ENCODE measurements at regions not wholly inside any gene's neighbourhood (a gene's known extent, or its start where the extent isn't known, plus 50 kb on each side); places are given as distances from the start of the nearest gene placed in this dataset.
"Not testable (repeated sequence)": the region's sequence is repeated elsewhere in the genome, so short reads cannot be mapped to it uniquely, and the experiment has no call there.

DNA sequence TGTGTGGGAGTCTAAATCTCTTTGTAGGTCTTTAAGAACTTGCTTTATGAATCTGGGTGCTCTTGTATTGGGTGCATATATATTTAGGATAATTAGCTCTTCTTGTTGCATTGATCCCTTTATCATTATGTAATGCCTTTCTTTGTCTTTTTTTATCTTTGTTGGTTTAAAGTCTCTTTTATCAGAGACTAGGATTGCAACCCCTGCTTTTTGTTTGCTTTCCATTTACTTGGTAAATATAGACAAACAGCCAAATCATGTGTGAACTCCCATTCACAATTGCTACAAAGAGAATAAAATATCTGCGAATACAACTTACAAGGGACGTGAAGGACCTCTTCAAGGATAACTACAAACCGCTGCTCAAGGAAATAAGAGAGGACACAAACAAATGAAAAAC lies 198.2 kb upstream of the APCDD1 start:
- TF ChIP-seq, protein P1, sequence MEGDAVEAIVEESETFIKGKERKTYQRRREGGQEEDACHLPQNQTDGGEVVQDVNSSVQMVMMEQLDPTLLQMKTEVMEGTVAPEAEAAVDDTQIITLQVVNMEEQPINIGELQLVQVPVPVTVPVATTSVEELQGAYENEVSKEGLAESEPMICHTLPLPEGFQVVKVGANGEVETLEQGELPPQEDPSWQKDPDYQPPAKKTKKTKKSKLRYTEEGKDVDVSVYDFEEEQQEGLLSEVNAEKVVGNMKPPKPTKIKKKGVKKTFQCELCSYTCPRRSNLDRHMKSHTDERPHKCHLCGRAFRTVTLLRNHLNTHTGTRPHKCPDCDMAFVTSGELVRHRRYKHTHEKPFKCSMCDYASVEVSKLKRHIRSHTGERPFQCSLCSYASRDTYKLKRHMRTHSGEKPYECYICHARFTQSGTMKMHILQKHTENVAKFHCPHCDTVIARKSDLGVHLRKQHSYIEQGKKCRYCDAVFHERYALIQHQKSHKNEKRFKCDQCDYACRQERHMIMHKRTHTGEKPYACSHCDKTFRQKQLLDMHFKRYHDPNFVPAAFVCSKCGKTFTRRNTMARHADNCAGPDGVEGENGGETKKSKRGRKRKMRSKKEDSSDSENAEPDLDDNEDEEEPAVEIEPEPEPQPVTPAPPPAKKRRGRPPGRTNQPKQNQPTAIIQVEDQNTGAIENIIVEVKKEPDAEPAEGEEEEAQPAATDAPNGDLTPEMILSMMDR (optimal IDR thresholded peaks at IDR 0.05 in 1 of 3, IDR thresholded peaks at IDR 0.05 in 1 of 3, conservative IDR thresholded peaks at IDR 0.05 in 1 of 3; ENCODE audit: extremely low read depth in 1 of 3, insufficient read depth in 2 of 3, low read length in 3 of 3), result not testable (repeated sequence)
- TF ChIP-seq EZH2 (IDR thresholded peaks at IDR 0.05; ENCODE audit: low read length), result not testable (repeated sequence)

Measured in keratinocyte (primary cell).